ENCODE measurements at regions not wholly inside any gene's neighbourhood (a gene's known extent, or its start where the extent isn't known, plus 50 kb on each side); places are given as distances from the start of the nearest gene placed in this dataset.

DNA sequence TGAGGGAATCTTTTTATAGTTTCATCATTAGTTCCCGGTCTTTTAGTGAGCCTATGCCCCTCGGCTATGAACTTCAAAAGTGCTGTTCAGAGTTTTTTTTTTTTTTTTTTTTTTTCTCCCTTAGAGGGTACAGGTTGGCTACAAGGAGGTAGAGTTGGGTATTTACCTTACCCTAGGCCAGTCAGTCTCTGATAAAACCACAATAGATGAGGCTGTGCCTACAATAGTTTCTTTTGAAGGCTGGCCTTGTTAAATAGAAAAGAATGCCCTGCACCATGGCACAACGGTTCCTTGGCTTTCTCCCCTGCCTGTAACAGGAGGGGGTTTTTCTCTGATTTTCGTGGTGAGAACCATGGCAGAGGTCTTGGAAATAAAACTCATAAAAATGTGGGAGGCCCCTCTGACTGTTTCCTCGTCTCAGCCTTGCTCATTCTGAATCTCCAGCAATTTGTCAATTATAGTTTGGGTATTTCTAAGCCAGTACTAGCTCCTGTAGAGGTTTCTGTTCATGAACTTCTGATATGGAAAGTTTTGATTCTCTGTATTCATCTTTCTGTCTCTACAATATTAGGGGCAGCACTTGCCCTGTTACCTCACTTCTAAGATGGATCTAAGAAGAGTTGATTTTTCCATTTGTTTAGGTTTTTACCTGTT, 152.0 kb downstream of the MTRR start:
- TF ChIP-seq, protein P1, sequence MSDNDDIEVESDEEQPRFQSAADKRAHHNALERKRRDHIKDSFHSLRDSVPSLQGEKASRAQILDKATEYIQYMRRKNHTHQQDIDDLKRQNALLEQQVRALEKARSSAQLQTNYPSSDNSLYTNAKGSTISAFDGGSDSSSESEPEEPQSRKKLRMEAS (IDR thresholded peaks at IDR 0.05; ENCODE audit: low read depth, low read length) = no peak
- TF ChIP-seq, protein P2, sequence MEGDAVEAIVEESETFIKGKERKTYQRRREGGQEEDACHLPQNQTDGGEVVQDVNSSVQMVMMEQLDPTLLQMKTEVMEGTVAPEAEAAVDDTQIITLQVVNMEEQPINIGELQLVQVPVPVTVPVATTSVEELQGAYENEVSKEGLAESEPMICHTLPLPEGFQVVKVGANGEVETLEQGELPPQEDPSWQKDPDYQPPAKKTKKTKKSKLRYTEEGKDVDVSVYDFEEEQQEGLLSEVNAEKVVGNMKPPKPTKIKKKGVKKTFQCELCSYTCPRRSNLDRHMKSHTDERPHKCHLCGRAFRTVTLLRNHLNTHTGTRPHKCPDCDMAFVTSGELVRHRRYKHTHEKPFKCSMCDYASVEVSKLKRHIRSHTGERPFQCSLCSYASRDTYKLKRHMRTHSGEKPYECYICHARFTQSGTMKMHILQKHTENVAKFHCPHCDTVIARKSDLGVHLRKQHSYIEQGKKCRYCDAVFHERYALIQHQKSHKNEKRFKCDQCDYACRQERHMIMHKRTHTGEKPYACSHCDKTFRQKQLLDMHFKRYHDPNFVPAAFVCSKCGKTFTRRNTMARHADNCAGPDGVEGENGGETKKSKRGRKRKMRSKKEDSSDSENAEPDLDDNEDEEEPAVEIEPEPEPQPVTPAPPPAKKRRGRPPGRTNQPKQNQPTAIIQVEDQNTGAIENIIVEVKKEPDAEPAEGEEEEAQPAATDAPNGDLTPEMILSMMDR (IDR thresholded peaks at IDR 0.05; ENCODE audit: low read depth, low read length) = no peak
- TF ChIP-seq MYC (IDR thresholded peaks at IDR 0.05; ENCODE audit: low read depth, low read length) (no peak), POLR2A (IDR thresholded peaks at IDR 0.05; ENCODE audit: extremely low read depth, insufficient read length) (no peak)
- H3K4me3 ChIP-seq (ENCODE audit: low read depth, low read length) = no peak overlapping the region
- DNase-seq (ENCODE audit: low read depth) = no peak

DNA sequence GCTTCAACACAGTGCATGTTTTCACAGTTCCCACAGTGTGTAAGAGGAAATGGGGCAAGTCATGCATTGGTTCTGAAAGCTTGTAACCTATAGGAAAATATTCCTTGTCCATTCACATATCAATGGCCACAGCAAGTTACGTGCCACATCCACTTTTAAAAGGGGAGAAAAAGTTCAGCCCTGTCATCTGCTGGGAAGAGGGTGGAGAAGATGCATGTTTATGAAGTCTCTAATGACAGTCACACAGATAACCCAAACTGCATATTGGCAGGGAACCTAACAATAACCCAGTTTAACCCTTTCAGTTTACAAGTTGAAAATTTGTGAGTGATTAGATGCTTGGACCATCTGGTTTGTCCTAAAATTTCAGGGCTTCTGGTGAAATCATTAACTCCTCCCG, 159.3 kb downstream of the MTRR start:
- TF ChIP-seq, protein P1 (IDR thresholded peaks at IDR 0.05; ENCODE audit: low read depth, low read length) = no peak
- TF ChIP-seq, protein P2 (IDR thresholded peaks at IDR 0.05; ENCODE audit: low read depth, low read length) = no peak
- TF ChIP-seq POLR2A (IDR thresholded peaks at IDR 0.05; ENCODE audit: extremely low read depth, insufficient read length) = no peak
- TF ChIP-seq MYC (IDR thresholded peaks at IDR 0.05; ENCODE audit: low read depth, low read length) = no peak
- no peak for DNase-seq (ENCODE audit: low read depth)
- H3K4me3 ChIP-seq (ENCODE audit: low read depth, low read length) = no peak overlapping the region

DNA sequence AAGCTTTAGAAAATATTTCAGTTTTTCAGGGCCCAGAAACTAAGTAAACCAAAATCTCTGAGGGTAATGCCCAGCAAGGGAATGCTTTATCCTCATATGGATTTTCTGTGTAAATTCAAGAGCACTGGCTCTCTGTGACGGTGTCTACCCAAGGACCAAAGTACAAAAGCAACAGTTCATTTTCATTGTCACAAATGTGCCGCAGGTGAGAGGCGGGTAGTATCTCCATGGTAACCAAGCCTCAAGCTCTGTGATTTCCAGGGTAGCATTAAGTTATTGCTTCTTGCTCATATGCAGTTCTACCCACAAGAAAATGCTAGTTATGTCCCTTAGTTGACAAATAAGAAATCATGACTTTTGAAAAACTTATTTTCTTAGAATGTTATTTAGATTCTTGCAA, 164.3 kb downstream of the MTRR start:
- TF ChIP-seq POLR2A (IDR thresholded peaks at IDR 0.05; ENCODE audit: extremely low read depth, insufficient read length) = no peak
- TF ChIP-seq, protein P1 (IDR thresholded peaks at IDR 0.05; ENCODE audit: low read depth, low read length) = no peak
- no peak for DNase-seq (ENCODE audit: low read depth)
- H3K4me3 ChIP-seq (ENCODE audit: low read depth, low read length) = no peak overlapping the region

DNA sequence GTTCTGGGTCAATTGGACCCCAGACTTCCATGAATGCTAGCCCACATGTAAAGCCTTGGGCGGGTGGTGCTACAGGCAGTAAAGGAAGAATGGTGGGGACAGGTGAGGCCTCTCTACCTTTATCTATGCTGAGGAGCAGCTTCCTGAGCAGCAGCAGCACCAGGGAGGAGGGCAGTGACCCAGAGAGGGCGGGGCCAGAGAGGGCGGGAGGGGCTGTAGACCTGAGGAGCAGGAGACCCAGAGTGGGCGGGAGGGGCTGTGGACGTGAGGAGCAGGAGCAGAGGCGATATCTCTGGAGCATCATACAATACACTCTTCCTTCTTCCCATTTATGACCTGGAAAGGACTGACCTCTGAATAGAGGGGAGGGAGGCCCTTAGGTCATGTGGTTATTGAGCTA, 165.9 kb downstream of the MTRR start:
- no peak for DNase-seq (ENCODE audit: low read depth)
- TF ChIP-seq, protein P2 (IDR thresholded peaks at IDR 0.05; ENCODE audit: low read depth, low read length) = no peak
- H3K4me3 ChIP-seq (ENCODE audit: low read depth, low read length) = no peak overlapping the region

DNA sequence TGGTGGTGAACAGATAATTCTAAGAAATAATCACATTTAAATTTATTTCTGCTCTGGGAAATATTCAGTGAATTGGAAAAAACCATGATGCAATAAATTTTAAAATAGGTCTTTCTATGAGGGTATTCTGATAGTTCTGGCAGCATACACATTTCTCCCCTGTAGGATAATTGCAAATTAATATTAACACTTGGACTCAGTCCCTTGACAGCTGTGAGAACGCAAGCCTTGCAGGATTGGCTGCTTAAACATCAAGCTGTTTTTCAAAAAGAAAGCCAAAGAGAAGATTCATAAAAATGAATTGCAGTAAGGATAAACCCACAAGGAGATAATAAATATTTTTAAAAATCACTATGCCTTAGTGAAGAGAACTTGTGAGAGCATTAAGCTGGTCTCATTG, 180.0 kb downstream of the MTRR start:
- no peak overlapping the region for H3K4me3 ChIP-seq (ENCODE audit: low read depth, low read length)
- DNase-seq (ENCODE audit: low read depth) = no peak
- TF ChIP-seq MYC (IDR thresholded peaks at IDR 0.05; ENCODE audit: low read depth, low read length) (no peak), POLR2A (IDR thresholded peaks at IDR 0.05; ENCODE audit: extremely low read depth, insufficient read length) (no peak)
- TF ChIP-seq, protein P1 (IDR thresholded peaks at IDR 0.05; ENCODE audit: low read depth, low read length) = no peak
- TF ChIP-seq, protein P2 (IDR thresholded peaks at IDR 0.05; ENCODE audit: low read depth, low read length) = no peak

DNA sequence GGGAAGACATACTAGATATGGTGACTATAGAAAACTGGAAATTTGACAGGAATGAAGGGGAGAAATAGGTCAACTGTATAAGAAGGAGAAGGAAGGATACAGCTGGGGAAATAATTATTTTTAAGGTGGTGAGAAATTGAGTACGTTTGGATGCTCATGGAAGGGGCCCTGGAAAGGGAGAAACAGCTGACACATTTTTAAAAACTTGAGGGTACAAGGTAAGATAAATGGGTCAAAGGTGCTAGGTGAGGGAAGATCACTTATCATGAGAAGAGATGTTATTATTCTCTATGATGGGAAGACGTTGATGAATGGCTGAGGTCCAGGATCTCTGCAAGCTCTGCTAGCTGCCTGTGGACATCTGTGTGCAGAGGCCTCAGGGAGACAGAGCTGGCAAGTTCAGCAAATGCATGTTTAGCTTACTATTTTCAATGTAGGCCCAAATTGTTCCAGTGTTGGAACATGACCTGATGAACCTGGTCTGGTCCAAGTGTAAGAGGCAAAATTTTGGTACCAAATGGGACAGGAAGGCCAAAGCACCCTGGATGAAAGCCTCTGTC, 181.7 kb downstream of the MTRR start:
- no peak overlapping the region for H3K4me3 ChIP-seq (ENCODE audit: low read depth, low read length)
- TF ChIP-seq, protein P1 (IDR thresholded peaks at IDR 0.05; ENCODE audit: low read depth, low read length) = no peak
- TF ChIP-seq MYC (IDR thresholded peaks at IDR 0.05; ENCODE audit: low read depth, low read length) = no peak
- TF ChIP-seq POLR2A (IDR thresholded peaks at IDR 0.05; ENCODE audit: extremely low read depth, insufficient read length) = no peak
- TF ChIP-seq, protein P2 (IDR thresholded peaks at IDR 0.05; ENCODE audit: low read depth, low read length) = no peak

More for the DNA sequence above, 181.7 kb downstream of the MTRR start:
- no peak for DNase-seq (ENCODE audit: low read depth)
